Left lung (tissue), 4 donors: ENCODE measurements at regions not wholly inside any gene's neighbourhood (a gene's known extent, or its start where the extent isn't known, plus 50 kb on each side); places are given as distances from the start of the nearest gene placed in this dataset.

Source experiments
- ATAC-seq: fragments of 200-7000 bp; cut with Tn5 transposase; one replicate; pipeline ENCODE4 v1.9.1; 2020; ENCODE audit warnings: moderate library complexity
- DNase-seq, 4 donors: peaks; one replicate each; pipeline ENCODE4 v3.0.0-alpha.2; 2013 to 2020
- H3K27ac ChIP-seq, 2 donors: fragments of 200-600 bp; sonication (generic) in 1 of 2; one replicate each; pipeline versions ENCODE4 v1.5.0 to v1.8.0; 2020 to 2021
- H3K27me3 ChIP-seq, 2 donors: fragments of 200-600 bp; sonication (generic) in 1 of 2; one replicate each; pipeline versions ENCODE4 v1.5.0 to v1.8.0; 2020 to 2021
- H3K36me3 ChIP-seq, 2 donors: fragments of 200-600 bp; sonication (generic) in 1 of 2; one replicate each; pipeline versions ENCODE4 v1.5.0 to v1.8.0; 2020 to 2021
- H3K4me1 ChIP-seq, 2 donors: fragments of 200-600 bp; one replicate each; pipeline ENCODE4 v1.8.0; 2021
- H3K4me3 ChIP-seq, 2 donors: fragments of 200-600 bp; sonication (generic) in 1 of 2; one replicate each; pipeline versions ENCODE4 v1.5.0 to v1.8.0; 2020 to 2021; ENCODE audit warnings: mild to moderate bottlenecking in 1 of 2
- H3K9me3 ChIP-seq, 2 donors: fragments of 200-600 bp; sonication (generic) in 1 of 2; one replicate each; pipeline versions ENCODE4 v1.5.0 to v1.8.0; 2020 to 2021
- intact Hi-C, 2 donors: fragments of 100-400 bp; cut with DNase I; formaldehyde crosslinking; loops; one replicate each; pipeline versions ENCODE4 v1.11.2 to v1.14.2; 2022
- TF ChIP-seq, protein P1 (sequence below), 2 donors: fragments of 200-600 bp; sonication (generic) in 1 of 2; IDR thresholded peaks; one replicate each; pipeline versions ENCODE4 v1.5.0 to v1.8.0; 2021; ENCODE audit warnings: antibody characterized with exemption in 2 of 2
- donor health status: DM: no; HTN: yes; CAD: no.
- donor health status: DM: no; HTN: no; CAD: no.

DNA sequence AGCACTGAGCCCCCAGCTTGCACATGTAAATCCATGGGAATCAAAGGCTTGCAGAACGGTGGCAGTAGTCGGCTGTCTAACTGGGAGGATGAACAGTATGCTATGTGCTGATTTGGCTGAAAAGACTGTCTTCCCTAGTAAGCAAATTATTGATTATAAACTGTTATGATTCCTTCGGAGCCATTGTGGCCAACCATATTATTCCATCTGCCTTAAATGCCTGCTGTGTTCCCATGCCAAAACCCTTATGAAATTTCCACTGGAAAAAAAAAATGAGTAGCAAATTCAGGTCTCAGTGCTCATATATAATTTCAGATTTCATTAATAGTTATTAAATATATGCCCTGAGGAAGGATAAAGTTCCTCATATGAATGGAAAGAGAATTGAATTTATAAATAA, 132.7 kb upstream of the MID1 start:
- no peaks in the 10 kb centered on the region for H3K36me3 ChIP-seq
- no peaks in the 10 kb centered on the region for H3K9me3 ChIP-seq
- no peak overlapping the region for H3K27ac ChIP-seq
- ATAC-seq (no peak), DNase-seq (no peak)
- TF ChIP-seq, protein P1, sequence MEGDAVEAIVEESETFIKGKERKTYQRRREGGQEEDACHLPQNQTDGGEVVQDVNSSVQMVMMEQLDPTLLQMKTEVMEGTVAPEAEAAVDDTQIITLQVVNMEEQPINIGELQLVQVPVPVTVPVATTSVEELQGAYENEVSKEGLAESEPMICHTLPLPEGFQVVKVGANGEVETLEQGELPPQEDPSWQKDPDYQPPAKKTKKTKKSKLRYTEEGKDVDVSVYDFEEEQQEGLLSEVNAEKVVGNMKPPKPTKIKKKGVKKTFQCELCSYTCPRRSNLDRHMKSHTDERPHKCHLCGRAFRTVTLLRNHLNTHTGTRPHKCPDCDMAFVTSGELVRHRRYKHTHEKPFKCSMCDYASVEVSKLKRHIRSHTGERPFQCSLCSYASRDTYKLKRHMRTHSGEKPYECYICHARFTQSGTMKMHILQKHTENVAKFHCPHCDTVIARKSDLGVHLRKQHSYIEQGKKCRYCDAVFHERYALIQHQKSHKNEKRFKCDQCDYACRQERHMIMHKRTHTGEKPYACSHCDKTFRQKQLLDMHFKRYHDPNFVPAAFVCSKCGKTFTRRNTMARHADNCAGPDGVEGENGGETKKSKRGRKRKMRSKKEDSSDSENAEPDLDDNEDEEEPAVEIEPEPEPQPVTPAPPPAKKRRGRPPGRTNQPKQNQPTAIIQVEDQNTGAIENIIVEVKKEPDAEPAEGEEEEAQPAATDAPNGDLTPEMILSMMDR (IDR thresholded peaks at IDR 0.05) = no peak
- intact Hi-C loops = no loop called here
- no peak overlapping the region for H3K4me3 ChIP-seq
- H3K4me1 ChIP-seq = peaks cover 0 to 3% of the 10 kb centered on the region in 2 donors
- peaks cover 0 to 4% of the 10 kb centered on the region in 2 donors for H3K27me3 ChIP-seq

DNA sequence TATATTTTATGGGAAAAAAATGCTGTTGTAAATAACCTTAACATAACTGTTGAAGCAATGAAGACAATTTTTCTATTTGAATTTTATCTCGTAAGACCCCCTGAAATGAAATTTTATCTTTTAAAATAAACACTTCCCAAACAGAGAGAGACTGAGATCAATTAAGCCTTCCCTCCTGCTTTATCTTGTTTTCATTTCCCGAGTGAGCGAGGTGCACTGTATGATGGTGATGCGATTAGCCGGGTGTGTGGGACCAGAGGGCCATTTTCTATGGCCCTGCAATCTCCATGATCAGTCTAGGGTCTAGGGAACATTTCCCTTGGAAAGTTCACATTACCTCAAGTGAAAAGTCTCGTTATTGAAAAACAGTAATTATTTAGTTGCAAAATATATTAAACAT, 134.1 kb upstream of the MID1 start:
- no peak for ATAC-seq
- Histone ChIP-seq H3K27me3 (peaks cover 0 to 4% of the 10 kb centered on the region in 2 donors), H3K36me3 (no peaks in the 10 kb centered on the region), H3K27ac (no peak overlapping the region), H3K4me1 (peaks cover 0 to 3% of the 10 kb centered on the region in 2 donors), H3K9me3 (no peaks in the 10 kb centered on the region), H3K4me3 (no peak overlapping the region)
- TF ChIP-seq, protein P1 (IDR thresholded peaks at IDR 0.05) = no peak
- intact Hi-C loops = no loop called here
- DNase-seq = no peak

DNA sequence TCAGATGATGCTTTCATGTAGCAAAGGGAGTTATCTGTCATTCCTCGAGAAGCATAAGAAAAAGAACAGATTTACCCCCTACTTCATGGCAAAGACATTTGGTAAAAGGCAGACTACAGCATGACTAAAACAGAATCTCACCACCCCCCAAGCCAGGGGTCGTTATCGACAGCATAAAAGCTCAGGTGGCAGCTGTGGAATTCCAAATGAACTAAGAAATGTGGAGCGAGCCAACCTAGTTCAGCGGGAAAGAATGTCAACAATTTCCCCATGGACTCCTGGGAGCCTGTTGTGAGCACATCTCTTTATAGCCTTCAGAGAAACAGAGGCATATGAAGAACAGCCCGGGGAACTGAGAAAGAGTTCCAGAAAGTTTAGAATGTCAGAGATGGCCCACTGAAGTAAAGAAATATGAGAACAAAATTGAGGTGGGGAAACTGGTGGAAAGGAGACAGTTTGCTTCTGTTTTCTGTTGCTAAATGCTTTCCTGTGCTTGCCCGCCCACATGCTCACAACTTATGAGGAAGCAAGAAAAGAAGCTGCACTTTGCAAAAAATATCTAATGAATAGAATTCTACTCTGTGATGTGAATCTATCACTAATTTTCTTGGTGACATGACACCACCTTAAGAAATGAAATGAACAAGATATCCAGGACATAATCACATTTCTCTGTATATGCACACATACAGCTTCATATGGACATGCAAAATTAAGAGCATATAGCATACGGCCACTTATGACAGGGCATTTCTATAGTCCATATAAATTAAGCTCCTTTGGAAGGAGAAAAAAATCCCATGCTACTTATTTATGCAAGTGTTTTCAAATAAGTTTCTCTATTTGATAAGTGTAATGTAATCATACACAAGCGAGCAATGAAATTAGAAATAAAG, 135.3 kb upstream of the MID1 start:
- no peak overlapping the region for H3K27ac ChIP-seq
- H3K4me1 ChIP-seq = peaks cover 0 to 3% of the 10 kb centered on the region in 2 donors
- intact Hi-C loops = no loop called here
- TF ChIP-seq, protein P1 (IDR thresholded peaks at IDR 0.05) = no peak
- H3K36me3 ChIP-seq = no peaks in the 10 kb centered on the region
- peak in 1 of 4 donors; percentile 6 for DNase-seq
- ATAC-seq = peak; percentile 63
- no peak overlapping the region for H3K4me3 ChIP-seq
- H3K9me3 ChIP-seq = no peaks in the 10 kb centered on the region
- peaks cover 0 to 4% of the 10 kb centered on the region in 2 donors for H3K27me3 ChIP-seq

- H3K27me3 ChIP-seq = peaks cover 0 to 4% of the 10 kb centered on the region in 2 donors
- ATAC-seq (peak; percentile 91), DNase-seq (peak in 1 of 4 donors; percentile 39)
- H3K4me1 ChIP-seq = peaks cover 0 to 3% of the 10 kb centered on the region in 2 donors
- TF ChIP-seq, protein P1 (IDR thresholded peaks at IDR 0.05) = no peak
- H3K36me3 ChIP-seq = no peaks in the 10 kb centered on the region
- H3K4me3 ChIP-seq = no peak overlapping the region
- intact Hi-C loops = no loop called here
- no peaks in the 10 kb centered on the region for H3K9me3 ChIP-seq
- no peak overlapping the region for H3K27ac ChIP-seq
These were observed 136.1 kb upstream of the MID1 start for GRCh38 chrX:10756441-10756840.

DNA sequence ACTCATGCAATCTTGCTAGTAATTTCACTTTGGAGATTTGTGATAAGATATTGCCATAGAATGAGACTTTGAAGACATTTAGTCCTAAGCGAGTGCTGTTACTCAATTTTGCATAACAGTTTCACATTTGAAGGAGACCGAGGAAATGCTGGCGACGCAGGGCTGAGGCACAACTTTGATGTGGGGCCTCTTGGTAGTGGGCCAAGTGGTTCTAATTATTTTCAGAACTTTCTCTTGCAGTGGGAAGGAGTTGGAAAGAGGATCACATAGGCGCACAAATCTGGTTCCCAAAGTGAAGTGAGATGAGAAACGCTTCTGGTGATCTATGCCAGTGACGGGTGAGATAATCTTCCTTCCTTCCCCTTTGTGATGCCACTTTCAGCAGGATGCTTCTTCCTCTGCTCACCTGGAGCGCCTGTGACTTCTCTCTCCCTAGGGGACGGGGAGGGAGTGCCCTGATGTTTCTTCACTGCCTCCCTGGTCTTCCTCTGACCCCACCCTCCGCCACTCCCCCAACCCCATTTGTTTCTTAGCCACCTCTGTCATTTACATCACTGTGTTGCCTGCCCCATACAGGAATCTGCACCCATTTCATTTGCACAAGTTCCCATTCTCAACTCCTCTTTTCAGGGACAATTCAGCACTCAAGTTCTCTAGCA, 138.9 kb upstream of the MID1 start:
- peaks cover 0 to 3% of the 10 kb centered on the region in 2 donors for H3K4me1 ChIP-seq
- peak in 1 of 4 donors; percentile 19 for DNase-seq
- intact Hi-C loops = no loop called here
- no peaks in the 10 kb centered on the region for H3K36me3 ChIP-seq
- peaks cover 0 to 4% of the 10 kb centered on the region in 2 donors for H3K27me3 ChIP-seq
- H3K4me3 ChIP-seq = no peak overlapping the region
- ATAC-seq = no peak
- H3K27ac ChIP-seq = no peak overlapping the region
- H3K9me3 ChIP-seq = no peaks in the 10 kb centered on the region
- TF ChIP-seq, protein P1 (IDR thresholded peaks at IDR 0.05) = no peak
